Hepatocyte (in vitro differentiated cells): ENCODE measurements at regions not wholly inside any gene's neighbourhood (a gene's known extent, or its start where the extent isn't known, plus 50 kb on each side); places are given as distances from the start of the nearest gene placed in this dataset.
A peak's percentile ranks its signal among the peaks of the same experiment; 100 is the strongest.

Source experiments
- EZH2 ChIP-seq: fragments of 200-600 bp; sonication (generic); IDR thresholded peaks from 2 replicates; pipeline ENCODE4 v1.6.1; 2016; ENCODE audit warnings: antibody characterized with exemption, mild to moderate bottlenecking, borderline replicate concordance
- EZH2phosphoT487 ChIP-seq: fragments of 200-600 bp; sonication (generic); IDR thresholded peaks from one replicate; pipeline ENCODE4 v1.6.1; 2018; ENCODE audit warnings: antibody characterized with exemption, mild to moderate bottlenecking, low read depth, moderate library complexity; ENCODE audit not compliant: unreplicated experiment, severe bottlenecking
- TF ChIP-seq, protein P1 (sequence below): fragments of 200-600 bp; sonication (generic); IDR thresholded peaks from 2 replicates; pipeline ENCODE4 v1.5.1; 2016; ENCODE audit warnings: antibody characterized with exemption, mild to moderate bottlenecking; ENCODE audit not compliant: poor library complexity

DNA sequence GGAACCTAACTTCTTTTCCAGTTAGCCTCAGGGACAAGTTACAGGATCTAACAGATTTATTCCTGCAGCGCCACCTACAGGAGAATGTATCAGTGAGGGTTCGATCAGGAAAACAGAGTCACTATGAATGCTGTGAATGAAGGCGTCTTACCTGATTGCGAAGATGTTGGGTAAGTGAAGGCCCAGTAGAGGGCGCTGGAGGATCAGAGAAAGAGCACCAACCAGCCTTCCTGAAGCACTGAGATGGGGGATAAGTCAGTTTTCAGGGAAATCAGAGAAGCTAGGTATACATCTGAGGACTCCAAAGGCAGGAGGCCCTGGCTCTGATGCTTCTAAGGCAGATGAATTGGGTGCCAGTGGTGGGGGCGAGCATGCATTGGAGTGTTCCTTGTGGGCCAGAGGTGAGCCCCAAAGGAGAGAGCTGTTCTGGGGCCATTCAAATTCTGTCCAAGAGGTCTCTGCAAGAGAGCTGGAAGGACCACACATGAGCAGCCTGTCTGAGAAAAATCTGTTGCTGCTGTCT lies 169.9 kb upstream of the AADAT start:
- TF ChIP-seq, protein P1, sequence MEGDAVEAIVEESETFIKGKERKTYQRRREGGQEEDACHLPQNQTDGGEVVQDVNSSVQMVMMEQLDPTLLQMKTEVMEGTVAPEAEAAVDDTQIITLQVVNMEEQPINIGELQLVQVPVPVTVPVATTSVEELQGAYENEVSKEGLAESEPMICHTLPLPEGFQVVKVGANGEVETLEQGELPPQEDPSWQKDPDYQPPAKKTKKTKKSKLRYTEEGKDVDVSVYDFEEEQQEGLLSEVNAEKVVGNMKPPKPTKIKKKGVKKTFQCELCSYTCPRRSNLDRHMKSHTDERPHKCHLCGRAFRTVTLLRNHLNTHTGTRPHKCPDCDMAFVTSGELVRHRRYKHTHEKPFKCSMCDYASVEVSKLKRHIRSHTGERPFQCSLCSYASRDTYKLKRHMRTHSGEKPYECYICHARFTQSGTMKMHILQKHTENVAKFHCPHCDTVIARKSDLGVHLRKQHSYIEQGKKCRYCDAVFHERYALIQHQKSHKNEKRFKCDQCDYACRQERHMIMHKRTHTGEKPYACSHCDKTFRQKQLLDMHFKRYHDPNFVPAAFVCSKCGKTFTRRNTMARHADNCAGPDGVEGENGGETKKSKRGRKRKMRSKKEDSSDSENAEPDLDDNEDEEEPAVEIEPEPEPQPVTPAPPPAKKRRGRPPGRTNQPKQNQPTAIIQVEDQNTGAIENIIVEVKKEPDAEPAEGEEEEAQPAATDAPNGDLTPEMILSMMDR: peak; percentile 99
- no peak for TF ChIP-seq EZH2
- no peak for TF ChIP-seq EZH2phosphoT487
